GM21381 (cell line): ENCODE measurements at regions not wholly inside any gene's neighbourhood (a gene's known extent, or its start where the extent isn't known, plus 50 kb on each side); places are given as distances from the start of the nearest gene placed in this dataset.

Experiments
- ATAC-seq: cut with Tn5 transposase; IDR thresholded peaks from one replicate; pipeline ENCODE4 v1.9.1; 2021; ENCODE audit warnings: mild to moderate bottlenecking, moderate library complexity; ENCODE audit not compliant: unreplicated experiment

- no peak for ATAC-seq
Measured at GRCh38 chr13:34762312-34762711, 179.8 kb upstream of the NBEA start.

GRCh38 chr13:34764246-34764645 lies 177.8 kb upstream of the NBEA start:
- no peak for ATAC-seq

GRCh38 chr13:34765446-34766180 lies 176.5 kb upstream of the NBEA start:
- no peak for ATAC-seq

GRCh38 chr13:34767778-34768177 lies 174.3 kb upstream of the NBEA start:
- ATAC-seq: no peak

- ATAC-seq: no peak
Measured at GRCh38 chr13:34772206-34772605, 169.9 kb upstream of the NBEA start.

GRCh38 chr13:34772881-34773280 lies 169.2 kb upstream of the NBEA start:
- ATAC-seq: no peak

GRCh38 chr13:34776390-34776981 lies 165.6 kb upstream of the NBEA start:
- no peak for ATAC-seq

GRCh38 chr13:34777089-34777913 lies 164.8 kb upstream of the NBEA start:
- ATAC-seq: no peak

- no peak for ATAC-seq
Measured at GRCh38 chr13:34777914-34778303, 164.2 kb upstream of the NBEA start.

- ATAC-seq: no peak
Measured at GRCh38 chr13:34779171-34779570, 162.9 kb upstream of the NBEA start.

GRCh38 chr13:34793301-34793700 lies 148.8 kb upstream of the NBEA start:
- ATAC-seq: no peak

- ATAC-seq: no peak
Measured at GRCh38 chr13:34803756-34804155, 138.3 kb upstream of the NBEA start.

- ATAC-seq: no peak
Measured at GRCh38 chr13:34805347-34805746, 136.7 kb upstream of the NBEA start.

GRCh38 chr13:34808649-34809048 lies 133.4 kb upstream of the NBEA start:
- no peak for ATAC-seq

GRCh38 chr13:34810996-34811395 lies 131.1 kb upstream of the NBEA start:
- ATAC-seq: no peak

GRCh38 chr13:34815526-34815925 lies 126.5 kb upstream of the NBEA start:
- no peak for ATAC-seq

GRCh38 chr13:34816245-34816884 lies 125.7 kb upstream of the NBEA start:
- ATAC-seq: no peak

GRCh38 chr13:34816908-34817665 lies 125.0 kb upstream of the NBEA start:
- ATAC-seq: no peak

- no peak for ATAC-seq
Measured at GRCh38 chr13:34822650-34823049, 119.4 kb upstream of the NBEA start.

- ATAC-seq: no peak
Measured at GRCh38 chr13:34826432-34826831, 115.6 kb upstream of the NBEA start.
